GM23248 (cell line): ENCODE measurements at regions not wholly inside any gene's neighbourhood (a gene's known extent, or its start where the extent isn't known, plus 50 kb on each side); places are given as distances from the start of the nearest gene placed in this dataset.

ENCODE experiments used
- DNase-seq: peaks from one replicate; pipeline ENCODE4 v3.0.0-alpha.2; 2015
- H2AFZ ChIP-seq: fragments of 200-600 bp; sonication (generic); 2 replicates; pipeline ENCODE4 v1.6.1; 2016; ENCODE audit warnings: antibody characterized with exemption
- H3F3A ChIP-seq: fragments of 200-600 bp; sonication (generic); 2 replicates; pipeline ENCODE4 v1.6.1; 2016; ENCODE audit warnings: mild to moderate bottlenecking, antibody characterized with exemption, mixed run types; ENCODE audit not compliant: insufficient read depth
- H3K27ac ChIP-seq: fragments of 200-600 bp; sonication (generic); 2 replicates; pipeline ENCODE4 v1.5.1; 2016; ENCODE audit warnings: mild to moderate bottlenecking
- H3K27me3 ChIP-seq: fragments of 200-600 bp; sonication (generic); replicated peaks from 2 replicates; pipeline ENCODE4 v1.6.1; 2016; ENCODE audit warnings: mild to moderate bottlenecking; ENCODE audit not compliant: insufficient read depth
- H3K36me3 ChIP-seq: fragments of 200-600 bp; sonication (generic); 2 replicates; pipeline ENCODE4 v1.6.1; 2016; ENCODE audit warnings: low read depth, mild to moderate bottlenecking
- H3K4me1 ChIP-seq: fragments of 200-600 bp; sonication (generic); 2 replicates; pipeline ENCODE4 v1.6.1; 2016; ENCODE audit warnings: mild to moderate bottlenecking; ENCODE audit not compliant: insufficient read depth
- H3K4me2 ChIP-seq: fragments of 200-600 bp; sonication (generic); one replicate; pipeline ENCODE4 v1.6.1; 2016; ENCODE audit warnings: mild to moderate bottlenecking; ENCODE audit not compliant: unreplicated experiment
- H3K4me3 ChIP-seq: fragments of 200-600 bp; sonication (generic); 2 replicates; pipeline ENCODE4 v1.5.1; 2016; ENCODE audit warnings: mild to moderate bottlenecking
- H3K79me2 ChIP-seq: fragments of 200-600 bp; sonication (generic); 2 replicates; pipeline ENCODE4 v1.6.1; 2016; ENCODE audit warnings: mild to moderate bottlenecking; ENCODE audit not compliant: insufficient read depth
- H3K9ac ChIP-seq: fragments of 200-600 bp; sonication (generic); 2 replicates; pipeline ENCODE4 v1.6.1; 2016; ENCODE audit warnings: mild to moderate bottlenecking
- H3K9me2 ChIP-seq: fragments of 200-600 bp; sonication (generic); 2 replicates; pipeline ENCODE4 v1.6.1; 2016; ENCODE audit warnings: mixed run types, mild to moderate bottlenecking, moderate library complexity; ENCODE audit not compliant: insufficient read depth
- H3K9me3 ChIP-seq: fragments of 200-600 bp; sonication (generic); one replicate; pipeline ENCODE4 v1.6.1; 2017; ENCODE audit warnings: low read depth
- H4K20me1 ChIP-seq: fragments of 200-600 bp; sonication (generic); 2 replicates; pipeline ENCODE4 v1.6.0; 2016; ENCODE audit not compliant: insufficient read depth
- EZH2 ChIP-seq: fragments of 200-600 bp; sonication (generic); IDR thresholded peaks from 2 replicates; pipeline ENCODE4 v1.6.1; 2018; ENCODE audit warnings: antibody characterized with exemption, mild to moderate bottlenecking; ENCODE audit not compliant: insufficient read depth, poor library complexity, severe bottlenecking
- EZH2phosphoT487 ChIP-seq: fragments of 200-600 bp; sonication (generic); IDR thresholded peaks from 2 replicates; pipeline ENCODE4 v1.6.1; 2018; ENCODE audit warnings: antibody characterized with exemption, moderate library complexity, mild to moderate bottlenecking, low read depth; ENCODE audit not compliant: insufficient read depth
- WGBS, 2 experiments: methylation state at CpG; one replicate each; pipeline ENCODE4 v1.1.6; 2015 to 2017; ENCODE audit warnings: low lambda C conversion rate in 2 of 2, low coverage in 1 of 2; ENCODE audit errors: missing lambda C conversion rate in 2 of 2; 5-methylcytosine and 5-hydroxymethylcytosine counted together
- in situ Hi-C: fragments of 300-500 bp; cut with MboI; formaldehyde crosslinking; loops from 2 replicates; pipeline ENCODE4 v1.15.0; 2020

DNA sequence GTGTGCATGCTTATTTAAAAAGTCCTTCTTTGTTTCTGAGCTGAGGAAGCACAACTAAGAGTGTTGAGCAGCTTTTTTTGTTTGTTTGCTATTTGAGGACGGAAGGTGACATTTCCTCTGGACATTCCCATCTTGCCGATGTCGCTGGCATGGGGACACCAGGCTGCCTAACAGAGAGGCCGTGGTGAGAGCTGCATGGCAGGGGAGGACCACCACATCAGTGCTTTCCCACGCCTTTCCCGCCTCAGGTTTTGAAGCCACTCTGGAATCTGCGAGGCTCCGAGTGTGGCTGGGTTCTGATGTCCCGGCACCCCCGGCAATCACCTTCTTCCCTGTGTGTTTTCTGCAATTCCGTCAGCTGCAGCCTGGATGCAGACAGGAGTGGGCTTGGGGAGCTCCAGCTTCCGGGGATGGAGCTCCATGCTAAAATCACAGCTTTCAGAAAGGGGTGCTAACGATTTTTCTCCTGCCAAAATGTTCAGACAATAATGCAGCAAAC, 259.8 kb upstream of the IRX4 start:
- Histone ChIP-seq H3K9me3 (no peaks in the 10 kb centered on the region), H3K9me2 (no peaks in the 10 kb centered on the region), H3F3A (no peaks in the 10 kb centered on the region), H3K79me2 (no peaks in the 10 kb centered on the region), H3K27me3 (no peaks in the 10 kb centered on the region), H3K36me3 (no peaks in the 10 kb centered on the region), H2AFZ (no peak overlapping the region), H3K27ac (no peak overlapping the region), H3K4me2 (no peak overlapping the region), H3K9ac (no peak overlapping the region), H4K20me1 (no peaks in the 10 kb centered on the region), H3K4me1 (no peaks in the 10 kb centered on the region), H3K4me3 (no peak overlapping the region)
- in situ Hi-C loops = no loop called here
- TF ChIP-seq EZH2 (no peak), EZH2phosphoT487 (no peak)
- DNase-seq = no peak
- 51 to 55% methylated on average over 13 of the region's 13 CpGs for WGBS, 2 experiments

DNA sequence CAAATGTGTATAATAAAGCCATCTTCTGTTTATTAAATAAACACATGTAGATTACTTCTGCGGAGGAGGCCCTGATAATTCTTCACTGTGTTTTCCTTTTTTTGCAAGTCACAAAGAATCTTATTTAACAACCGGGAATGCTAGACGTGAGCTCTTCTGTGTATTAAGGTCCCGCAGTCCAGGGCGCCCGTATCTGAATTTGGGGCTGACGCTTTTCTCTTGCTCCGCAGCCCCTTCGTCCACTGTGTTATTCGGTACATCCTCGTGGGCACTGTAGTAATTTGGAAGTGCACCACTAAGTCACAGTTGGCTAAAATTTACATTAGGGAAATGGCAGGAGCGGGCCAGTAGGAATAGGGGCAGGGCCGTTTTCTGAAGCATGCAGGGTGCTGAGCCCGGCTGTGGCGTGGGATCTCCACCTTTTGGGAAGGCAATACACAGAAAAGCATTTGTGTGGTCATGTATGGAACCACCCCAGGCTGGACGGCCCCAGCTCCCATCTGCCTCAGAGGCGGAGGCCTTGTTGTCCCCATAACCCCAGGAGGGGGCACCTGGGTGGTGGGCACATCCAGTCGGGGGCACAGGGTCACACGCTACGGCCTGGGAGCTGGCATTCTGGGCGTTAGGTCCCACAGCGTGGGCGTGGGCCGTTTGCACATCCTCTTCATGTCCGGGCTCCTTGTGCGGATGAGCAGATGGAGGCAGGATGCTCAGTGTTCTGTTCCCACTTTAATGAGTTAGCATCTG, 258.7 kb upstream of the IRX4 start:
- TF ChIP-seq EZH2 = no peak
- TF ChIP-seq EZH2phosphoT487 = no peak
- no peak overlapping the region for H3K9ac ChIP-seq
- no peaks in the 10 kb centered on the region for H3K9me3 ChIP-seq
- H3K9me2 ChIP-seq = no peaks in the 10 kb centered on the region
- H3K4me2 ChIP-seq = no peak overlapping the region
- in situ Hi-C loops = no loop called here
- H4K20me1 ChIP-seq = no peaks in the 10 kb centered on the region
- H3F3A ChIP-seq = no peaks in the 10 kb centered on the region
- no peak overlapping the region for H2AFZ ChIP-seq
- WGBS, 2 experiments = 59 to 60% methylated on average over 26 of the region's 26 CpGs
- DNase-seq = no peak
- no peak overlapping the region for H3K4me3 ChIP-seq
- no peak overlapping the region for H3K27ac ChIP-seq
- H3K27me3 ChIP-seq = no peaks in the 10 kb centered on the region
- no peaks in the 10 kb centered on the region for H3K4me1 ChIP-seq
- H3K36me3 ChIP-seq = no peaks in the 10 kb centered on the region
- no peaks in the 10 kb centered on the region for H3K79me2 ChIP-seq

DNA sequence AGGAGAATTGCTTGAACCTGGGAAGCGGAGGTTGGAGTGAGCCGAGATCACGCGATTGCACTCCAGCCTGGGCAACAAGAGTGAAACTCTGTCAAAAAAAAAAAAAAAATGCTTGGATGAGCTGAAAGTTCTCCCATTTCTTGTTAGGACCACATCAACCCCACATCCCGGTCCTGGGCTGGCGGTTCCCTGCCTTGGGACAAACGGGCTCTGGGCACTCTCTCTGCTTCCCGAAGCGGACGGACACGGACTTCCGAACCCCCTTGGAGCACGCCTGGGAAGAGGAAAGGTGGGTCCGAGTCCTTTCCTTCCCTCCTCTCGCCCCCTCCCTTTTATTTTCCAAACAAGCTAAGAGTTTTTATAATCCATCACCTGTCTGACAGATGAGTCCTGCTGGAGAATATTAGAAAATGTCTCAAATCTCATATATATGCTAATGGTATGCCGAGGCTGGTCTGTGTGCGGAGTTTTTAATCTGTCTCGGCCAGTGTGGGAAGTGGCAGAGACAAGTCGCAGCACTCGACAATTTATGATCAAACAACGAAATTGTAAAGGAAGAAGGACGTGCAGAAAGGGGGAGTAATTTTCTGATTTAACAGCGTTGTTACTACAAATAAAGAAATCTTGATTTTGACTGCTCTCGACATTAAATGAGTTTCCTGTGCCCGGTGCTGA, 257.9 kb upstream of the IRX4 start:
- in situ Hi-C loops = no loop called here
- no peaks in the 10 kb centered on the region for H4K20me1 ChIP-seq
- H3K79me2 ChIP-seq = no peaks in the 10 kb centered on the region
- no peak overlapping the region for H3K4me3 ChIP-seq
- H3K36me3 ChIP-seq = no peaks in the 10 kb centered on the region
- H3K4me2 ChIP-seq = no peak overlapping the region
- no peaks in the 10 kb centered on the region for H3K27me3 ChIP-seq
- H3K9me2 ChIP-seq = no peaks in the 10 kb centered on the region
- H3K27ac ChIP-seq = no peak overlapping the region
- DNase-seq = no peak
- H3K9me3 ChIP-seq = no peaks in the 10 kb centered on the region
- no peak for TF ChIP-seq EZH2phosphoT487
- no peak for TF ChIP-seq EZH2
- no peak overlapping the region for H3K9ac ChIP-seq
- 60 to 62% methylated on average over 21 to 25 of the region's 25 CpGs for WGBS, 2 experiments
- H3F3A ChIP-seq = no peaks in the 10 kb centered on the region
- no peak overlapping the region for H2AFZ ChIP-seq
- H3K4me1 ChIP-seq = no peaks in the 10 kb centered on the region

DNA sequence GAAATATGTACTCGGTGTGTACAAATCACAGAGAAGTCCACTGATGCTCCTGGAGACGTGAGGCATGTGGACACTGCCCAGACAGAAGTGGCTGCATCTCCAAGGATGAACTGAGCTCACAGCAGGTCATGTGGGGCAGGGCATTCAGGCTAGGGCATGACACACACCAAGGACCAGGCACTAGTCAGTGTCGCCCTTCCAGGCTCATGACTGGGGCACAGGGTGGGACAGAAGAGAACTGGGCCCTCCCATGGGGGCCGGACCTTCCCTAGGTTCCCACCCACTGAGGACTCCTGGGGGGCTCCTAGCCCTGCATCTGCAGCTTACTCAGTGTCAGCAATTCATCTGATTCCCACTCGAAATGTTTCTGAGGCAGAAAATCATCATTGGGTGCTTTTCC, 256.8 kb upstream of the IRX4 start:
- Histone ChIP-seq H3K27me3 (no peaks in the 10 kb centered on the region), H3K36me3 (no peaks in the 10 kb centered on the region), H3K9me3 (no peaks in the 10 kb centered on the region), H3K9ac (no peak overlapping the region), H3K9me2 (no peaks in the 10 kb centered on the region), H3K27ac (no peak overlapping the region), H3K4me1 (no peaks in the 10 kb centered on the region), H3K4me2 (no peak overlapping the region), H3K79me2 (no peaks in the 10 kb centered on the region), H3F3A (no peaks in the 10 kb centered on the region), H4K20me1 (no peaks in the 10 kb centered on the region), H3K4me3 (no peak overlapping the region), H2AFZ (no peak overlapping the region)
- in situ Hi-C loops = no loop called here
- no peak for TF ChIP-seq EZH2
- no peak for TF ChIP-seq EZH2phosphoT487
- no peak for DNase-seq
- 32 to 35% methylated on average over 5 of the region's 5 CpGs for WGBS, 2 experiments
